G401 (cell line): ENCODE measurements at regions not wholly inside any gene's neighbourhood (a gene's known extent, or its start where the extent isn't known, plus 50 kb on each side); places are given as distances from the start of the nearest gene placed in this dataset.

ENCODE experiments used
- DNase-seq: peaks from one replicate; pipeline ENCODE4 v3.0.0-alpha.2; 2015; ENCODE audit warnings: low spot score
- in situ Hi-C: cut with HindIII; loops from 2 replicates; pipeline ENCODE4 v1.10.0; 2016; ENCODE audit warnings: low sequenced_read_pairs, mixed read lengths

GRCh38 chr9:135416664-135417290 is 62.8 kb upstream of the PPP1R26 start:
- in situ Hi-C loops, result no loop called here
- DNase-seq, result no peak

- DNase-seq, result no peak
- in situ Hi-C loops, result no loop called here
Observed at GRCh38 chr9:135418161-135418560, 61.4 kb upstream of the PPP1R26 start.

GRCh38 chr9:135419106-135419505 is 60.5 kb upstream of the PPP1R26 start:
- in situ Hi-C loops, result no loop called here
- no peak for DNase-seq

- in situ Hi-C loops, result no loop called here
- DNase-seq, result no peak
Observed at GRCh38 chr9:135422341-135422944, 57.1 kb upstream of the PPP1R26 start.

GRCh38 chr9:135423725-135424124 is 55.9 kb upstream of the PPP1R26 start:
- DNase-seq, result no peak
- in situ Hi-C loops, result no loop called here
